SK-N-SH (cell line): ENCODE measurements at regions not wholly inside any gene's neighbourhood (a gene's known extent, or its start where the extent isn't known, plus 50 kb on each side); places are given as distances from the start of the nearest gene placed in this dataset.

ENCODE experiments used
- CTCF ChIA-PET: fragments of 300-600, 350-600 bp; formaldehyde crosslinking; extraction: SDS; loops from one replicate; lab custom pipeline; 2021; lab: Yijun Ruan, JAX
- POLR2A ChIA-PET: fragments of 350-600 bp; sonication (Branson Sonifier 250); formaldehyde crosslinking; extraction: SDS; loops from one replicate; lab custom pipeline; 2020; ENCODE audit warnings: antibody characterized with exemption, inconsistent platforms; lab: Yijun Ruan, JAX
- DNase-seq: peaks from one replicate; pipeline ENCODE4 v3.0.0; 2012
- H2AFZ ChIP-seq: fragments of 200-600 bp; sonication (generic); 2 replicates; pipeline ENCODE4 v1.8.1; 2016; ENCODE audit warnings: antibody characterized with exemption, mild to moderate bottlenecking, low read depth
- H3F3A ChIP-seq: fragments of 200-600 bp; sonication (generic); replicated peaks from 2 replicates; pipeline ENCODE3; 2016; ENCODE audit warnings: antibody characterized with exemption, mild to moderate bottlenecking; ENCODE audit not compliant: insufficient read depth
- H3K27ac ChIP-seq, 2 experiments: fragments of 200-500 bp in 1 of 2; fragments of 200-600 bp in 1 of 2; sonication (Bioruptor generic) in 1 of 2; sonication (generic), shearing (Covaris generic) in 1 of 2; 2 replicates each; pipeline versions ENCODE4 v1.5.1 to v1.6.1; 2014 to 2016; ENCODE audit warnings: low read depth in 2 of 2, inconsistent platforms in 1 of 2, low read length in 1 of 2, mild to moderate bottlenecking in 1 of 2, mixed read lengths in 1 of 2
- H3K27me3 ChIP-seq: fragments of 200-600 bp; sonication (generic), shearing (Covaris generic); 2 replicates; pipeline ENCODE4 v1.6.1; 2016; ENCODE audit warnings: mixed run types; ENCODE audit not compliant: insufficient read depth
- H3K36me3 ChIP-seq, 2 experiments: fragments of 200-500 bp in 1 of 2; fragments of 200-600 bp in 1 of 2; sonication (Bioruptor generic) in 1 of 2; sonication (generic) in 1 of 2; replicated peaks in 1 of 2; 2 replicates each; pipeline versions ENCODE3 to v1.5.1; 2014 to 2016; ENCODE audit warnings: low read length in 1 of 2, mild to moderate bottlenecking in 1 of 2; ENCODE audit not compliant: insufficient read depth in 2 of 2, control insufficient read depth in 1 of 2
- H3K4me1 ChIP-seq, 2 experiments: fragments of 200-500 bp in 1 of 2; fragments of 200-600 bp in 1 of 2; sonication (Bioruptor generic) in 1 of 2; sonication (generic), shearing (Covaris generic) in 1 of 2; 2 replicates each; pipeline versions ENCODE4 v1.5.1 to v1.6.1; 2014 to 2016; ENCODE audit warnings: low read depth in 1 of 2, low read length in 1 of 2, mixed run types in 1 of 2; ENCODE audit not compliant: insufficient read depth in 2 of 2, control insufficient read depth in 1 of 2
- H3K4me2 ChIP-seq: fragments of 200-600 bp; sonication (generic), shearing (Covaris generic); 2 replicates; pipeline ENCODE4 v1.6.1; 2017; ENCODE audit warnings: mixed run types
- H3K4me3 ChIP-seq, 2 experiments: fragments of 200-500 bp in 1 of 2; fragments of 200-600 bp in 1 of 2; sonication (Bioruptor generic) in 1 of 2; sonication (generic), shearing (Covaris generic) in 1 of 2; 2 replicates each; pipeline versions ENCODE4 v1.5.1 to v1.8.1; 2014 to 2016; ENCODE audit warnings: low read depth in 2 of 2, inconsistent platforms in 1 of 2, low read length in 1 of 2, mild to moderate bottlenecking in 1 of 2, mixed read lengths in 1 of 2, moderate library complexity in 1 of 2
- H3K79me2 ChIP-seq: fragments of 200-600 bp; sonication (generic); 2 replicates; pipeline ENCODE4 v1.8.1; 2017; ENCODE audit warnings: mild to moderate bottlenecking; ENCODE audit not compliant: insufficient read depth
- H3K9ac ChIP-seq: fragments of 200-600 bp; sonication (generic); 2 replicates; pipeline ENCODE4 v1.6.1; 2017; ENCODE audit warnings: mixed run types
- H3K9me2 ChIP-seq: fragments of 200-600 bp; sonication (generic); 2 replicates; pipeline ENCODE4 v1.6.1; 2017; ENCODE audit warnings: mixed run types
- H3K9me3 ChIP-seq: fragments of 200-600 bp; sonication (generic); 2 replicates; pipeline ENCODE4 v1.6.1; 2017; ENCODE audit warnings: mixed run types, mild to moderate bottlenecking, moderate library complexity
- H4K20me1 ChIP-seq: fragments of 200-600 bp; sonication (generic); 2 replicates; pipeline ENCODE4 v1.6.1; 2017; ENCODE audit warnings: mild to moderate bottlenecking, mixed run types; ENCODE audit not compliant: insufficient read depth
- ELF1 ChIP-seq: IDR thresholded peaks from 2 replicates; pipeline ENCODE4 v1.4.0; 2012
- FOSL2 ChIP-seq: IDR thresholded peaks from 2 replicates; pipeline ENCODE4 v1.4.0; 2012; ENCODE audit warnings: low read depth, mild to moderate bottlenecking, moderate library complexity, borderline replicate concordance
- FOXJ3 ChIP-seq: sonication (generic); formaldehyde crosslinking; IDR thresholded peaks from 2 replicates; pipeline ENCODE4 v1.5.1; 2020; ENCODE audit warnings: mild to moderate bottlenecking, missing genetic modification reagents
- GABPA ChIP-seq: IDR thresholded peaks from 2 replicates; pipeline ENCODE4 v1.4.0; 2012; ENCODE audit warnings: low read depth, mild to moderate bottlenecking
- GATA2 ChIP-seq: sonication (generic); formaldehyde crosslinking; IDR thresholded peaks from 2 replicates; pipeline ENCODE4 v1.5.0; 2020; ENCODE audit warnings: mild to moderate bottlenecking, missing genetic modification reagents
- JUND ChIP-seq: IDR thresholded peaks from 2 replicates; pipeline ENCODE4 v1.4.0; 2012
- MEF2A ChIP-seq: IDR thresholded peaks from 2 replicates; pipeline ENCODE4 v1.4.0; 2012; ENCODE audit warnings: low read depth, borderline replicate concordance
- MXI1 ChIP-seq: IDR thresholded peaks from 2 replicates; pipeline ENCODE4 v1.6.1; 2012; ENCODE audit warnings: mild to moderate bottlenecking, low read depth, low read length, improper control_type of control experiment
- NRF1 ChIP-seq: IDR thresholded peaks from 2 replicates; pipeline ENCODE4 v1.6.1; 2012; ENCODE audit warnings: low read depth, mild to moderate bottlenecking, low read length
- RXRA ChIP-seq: IDR thresholded peaks from 2 replicates; pipeline ENCODE4 v1.4.0; 2012; ENCODE audit warnings: low read depth, mild to moderate bottlenecking, borderline replicate concordance
- SIN3A ChIP-seq: IDR thresholded peaks from 2 replicates; pipeline ENCODE4 v1.6.1; 2012; ENCODE audit warnings: low read depth, mild to moderate bottlenecking, low read length, moderate library complexity, borderline replicate concordance
- SMC3 ChIP-seq: IDR thresholded peaks from 2 replicates; pipeline ENCODE4 v1.6.1; 2012; ENCODE audit warnings: low read depth, low read length, improper control_type of control experiment
- TAF1 ChIP-seq: IDR thresholded peaks from 2 replicates; pipeline ENCODE4 v1.6.1; 2012; ENCODE audit warnings: low read depth, mild to moderate bottlenecking, low read length, moderate library complexity, borderline replicate concordance
- TCF12 ChIP-seq: IDR thresholded peaks from 2 replicates; pipeline ENCODE4 v1.4.0; 2012
- TEAD4 ChIP-seq: IDR thresholded peaks from 2 replicates; pipeline ENCODE4 v1.4.0; 2012; ENCODE audit warnings: mild to moderate bottlenecking, borderline replicate concordance; ENCODE audit not compliant: insufficient read depth
- YY1 ChIP-seq: IDR thresholded peaks from 2 replicates; pipeline ENCODE4 v1.4.0; 2012; ENCODE audit warnings: low read depth, mild to moderate bottlenecking
- WGBS: methylation state at CpG from one replicate; pipeline ENCODE4 v1.1.6; 2017; ENCODE audit warnings: low lambda C conversion rate; 5-methylcytosine and 5-hydroxymethylcytosine counted together
- TF ChIP-seq, protein P1 (sequence below): IDR thresholded peaks from 2 replicates; pipeline ENCODE4 v1.4.0; 2012; ENCODE audit warnings: low read depth, borderline replicate concordance
- TF ChIP-seq, protein P2 (sequence below): IDR thresholded peaks from 2 replicates; pipeline ENCODE4 v1.6.1; 2012; ENCODE audit warnings: mild to moderate bottlenecking, low read depth, low read length, moderate library complexity
- TF ChIP-seq, protein P3 (sequence below): fragments of 150-350 bp; IDR thresholded peaks from 2 replicates; pipeline ENCODE4 v1.6.1; 2017; ENCODE audit warnings: antibody characterized with exemption, low read length, low read depth, borderline replicate concordance
- TF ChIP-seq, protein P4 (sequence below): IDR thresholded peaks from 2 replicates; pipeline ENCODE4; 2012
- TF ChIP-seq, protein P5 (sequence below): IDR thresholded peaks from 2 replicates; pipeline ENCODE4 v1.4.0; 2012; ENCODE audit warnings: low read depth

DNA sequence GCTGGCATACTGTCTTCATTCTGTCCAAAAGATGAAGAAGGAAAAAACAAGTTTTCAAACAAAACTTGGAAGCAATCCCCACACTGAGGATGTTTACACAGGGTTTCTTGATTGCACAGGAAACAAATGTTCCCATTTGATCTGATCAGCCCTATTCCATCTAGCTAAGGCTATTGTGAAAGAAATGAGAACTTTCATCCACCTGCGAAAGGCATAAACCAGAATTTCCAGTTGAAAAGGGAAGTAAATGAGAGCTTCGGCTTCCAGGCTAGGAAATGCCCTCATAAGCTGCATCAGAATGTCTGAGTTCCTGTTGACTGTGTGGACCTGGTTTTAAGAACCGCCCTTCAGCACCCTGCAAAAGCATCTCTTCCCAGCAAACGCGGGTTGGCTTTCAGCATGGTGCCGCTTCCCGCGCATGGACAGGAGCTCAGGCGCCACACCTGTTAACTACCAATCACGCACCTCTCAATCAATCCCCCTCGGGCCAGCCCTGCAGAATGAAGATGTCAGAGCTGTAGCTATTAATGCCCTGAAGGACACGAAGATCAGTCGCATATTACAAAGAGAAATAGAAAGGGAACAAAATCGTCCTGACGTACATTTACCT lies 850.4 kb downstream of the GALR1 start (continued):
- TF ChIP-seq, protein P1, sequence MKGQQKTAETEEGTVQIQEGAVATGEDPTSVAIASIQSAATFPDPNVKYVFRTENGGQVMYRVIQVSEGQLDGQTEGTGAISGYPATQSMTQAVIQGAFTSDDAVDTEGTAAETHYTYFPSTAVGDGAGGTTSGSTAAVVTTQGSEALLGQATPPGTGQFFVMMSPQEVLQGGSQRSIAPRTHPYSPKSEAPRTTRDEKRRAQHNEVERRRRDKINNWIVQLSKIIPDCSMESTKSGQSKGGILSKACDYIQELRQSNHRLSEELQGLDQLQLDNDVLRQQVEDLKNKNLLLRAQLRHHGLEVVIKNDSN = no peak
- TF ChIP-seq MXI1 (no peak), ELF1 (no peak)

DNA sequence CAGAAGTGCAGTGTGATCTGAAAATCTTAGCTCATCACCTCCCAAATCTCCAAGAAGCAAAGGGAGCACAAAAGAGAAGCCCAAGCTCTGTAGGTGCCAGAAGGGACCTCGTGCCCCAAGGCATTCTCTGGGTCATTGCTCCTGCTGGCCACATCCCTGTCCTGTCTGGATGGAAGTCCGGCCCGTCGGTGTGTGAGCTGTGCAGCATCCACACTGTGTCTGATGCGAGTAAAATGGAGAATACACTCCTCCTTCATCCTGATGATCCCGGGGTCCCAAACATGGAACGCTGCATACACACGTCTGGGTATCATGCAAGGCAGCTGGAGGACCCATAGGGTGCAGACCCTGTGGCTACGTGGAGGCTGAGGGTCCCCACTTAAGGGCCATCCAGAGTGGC lies 851.4 kb downstream of the GALR1 start:
- no peak overlapping the region for H3K4me3 ChIP-seq
- H3K9me3 ChIP-seq = no peaks in the 10 kb centered on the region
- H3K27ac ChIP-seq = no peak overlapping the region
- TF ChIP-seq TEAD4 (no peak), JUND (no peak), MEF2A (no peak), NRF1 (no peak), YY1 (no peak), TCF12 (no peak), FOSL2 (no peak), GATA2 (CRISPR knock-in tag) (no peak), SMC3 (no peak), GABPA (no peak), RXRA (no peak), FOXJ3 (CRISPR knock-in tag) (no peak), TAF1 (no peak), SIN3A (no peak)
- TF ChIP-seq, protein P2, sequence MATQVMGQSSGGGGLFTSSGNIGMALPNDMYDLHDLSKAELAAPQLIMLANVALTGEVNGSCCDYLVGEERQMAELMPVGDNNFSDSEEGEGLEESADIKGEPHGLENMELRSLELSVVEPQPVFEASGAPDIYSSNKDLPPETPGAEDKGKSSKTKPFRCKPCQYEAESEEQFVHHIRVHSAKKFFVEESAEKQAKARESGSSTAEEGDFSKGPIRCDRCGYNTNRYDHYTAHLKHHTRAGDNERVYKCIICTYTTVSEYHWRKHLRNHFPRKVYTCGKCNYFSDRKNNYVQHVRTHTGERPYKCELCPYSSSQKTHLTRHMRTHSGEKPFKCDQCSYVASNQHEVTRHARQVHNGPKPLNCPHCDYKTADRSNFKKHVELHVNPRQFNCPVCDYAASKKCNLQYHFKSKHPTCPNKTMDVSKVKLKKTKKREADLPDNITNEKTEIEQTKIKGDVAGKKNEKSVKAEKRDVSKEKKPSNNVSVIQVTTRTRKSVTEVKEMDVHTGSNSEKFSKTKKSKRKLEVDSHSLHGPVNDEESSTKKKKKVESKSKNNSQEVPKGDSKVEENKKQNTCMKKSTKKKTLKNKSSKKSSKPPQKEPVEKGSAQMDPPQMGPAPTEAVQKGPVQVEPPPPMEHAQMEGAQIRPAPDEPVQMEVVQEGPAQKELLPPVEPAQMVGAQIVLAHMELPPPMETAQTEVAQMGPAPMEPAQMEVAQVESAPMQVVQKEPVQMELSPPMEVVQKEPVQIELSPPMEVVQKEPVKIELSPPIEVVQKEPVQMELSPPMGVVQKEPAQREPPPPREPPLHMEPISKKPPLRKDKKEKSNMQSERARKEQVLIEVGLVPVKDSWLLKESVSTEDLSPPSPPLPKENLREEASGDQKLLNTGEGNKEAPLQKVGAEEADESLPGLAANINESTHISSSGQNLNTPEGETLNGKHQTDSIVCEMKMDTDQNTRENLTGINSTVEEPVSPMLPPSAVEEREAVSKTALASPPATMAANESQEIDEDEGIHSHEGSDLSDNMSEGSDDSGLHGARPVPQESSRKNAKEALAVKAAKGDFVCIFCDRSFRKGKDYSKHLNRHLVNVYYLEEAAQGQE = no peak
- TF ChIP-seq, protein P3, sequence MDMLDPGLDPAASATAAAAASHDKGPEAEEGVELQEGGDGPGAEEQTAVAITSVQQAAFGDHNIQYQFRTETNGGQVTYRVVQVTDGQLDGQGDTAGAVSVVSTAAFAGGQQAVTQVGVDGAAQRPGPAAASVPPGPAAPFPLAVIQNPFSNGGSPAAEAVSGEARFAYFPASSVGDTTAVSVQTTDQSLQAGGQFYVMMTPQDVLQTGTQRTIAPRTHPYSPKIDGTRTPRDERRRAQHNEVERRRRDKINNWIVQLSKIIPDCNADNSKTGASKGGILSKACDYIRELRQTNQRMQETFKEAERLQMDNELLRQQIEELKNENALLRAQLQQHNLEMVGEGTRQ = no peak
- TF ChIP-seq, protein P4, sequence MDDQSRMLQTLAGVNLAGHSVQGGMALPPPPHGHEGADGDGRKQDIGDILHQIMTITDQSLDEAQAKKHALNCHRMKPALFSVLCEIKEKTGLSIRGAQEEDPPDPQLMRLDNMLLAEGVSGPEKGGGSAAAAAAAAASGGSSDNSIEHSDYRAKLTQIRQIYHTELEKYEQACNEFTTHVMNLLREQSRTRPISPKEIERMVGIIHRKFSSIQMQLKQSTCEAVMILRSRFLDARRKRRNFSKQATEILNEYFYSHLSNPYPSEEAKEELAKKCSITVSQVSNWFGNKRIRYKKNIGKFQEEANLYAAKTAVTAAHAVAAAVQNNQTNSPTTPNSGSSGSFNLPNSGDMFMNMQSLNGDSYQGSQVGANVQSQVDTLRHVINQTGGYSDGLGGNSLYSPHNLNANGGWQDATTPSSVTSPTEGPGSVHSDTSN = no peak
- TF ChIP-seq, protein P5, sequence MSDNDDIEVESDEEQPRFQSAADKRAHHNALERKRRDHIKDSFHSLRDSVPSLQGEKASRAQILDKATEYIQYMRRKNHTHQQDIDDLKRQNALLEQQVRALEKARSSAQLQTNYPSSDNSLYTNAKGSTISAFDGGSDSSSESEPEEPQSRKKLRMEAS = no peak
- TF ChIP-seq, protein P1 = no peak
- TF ChIP-seq, all 33 proteins: peak for 0
- ChIA-PET CTCF (no interaction called here), POLR2A (no interaction called here)
- Histone ChIP-seq H3K9me2 (no peaks in the 10 kb centered on the region), H3F3A (no peaks in the 10 kb centered on the region), H3K36me3 (no peaks in the 10 kb centered on the region), H3K79me2 (no peaks in the 10 kb centered on the region), H3K4me2 (no peak overlapping the region), H2AFZ (no peak overlapping the region), H3K4me1 (no peaks in the 10 kb centered on the region), H4K20me1 (no peaks in the 10 kb centered on the region), H3K9ac (no peak overlapping the region), H3K27me3 (no peaks in the 10 kb centered on the region)
- no peak for DNase-seq
- 0% methylated on average over 1 of the region's 9 CpGs for WGBS
